ENCODE measurements at regions not wholly inside any gene's neighbourhood (a gene's known extent, or its start where the extent isn't known, plus 50 kb on each side); places are given as distances from the start of the nearest gene placed in this dataset.
"Not testable (repeated sequence)": the region's sequence is repeated elsewhere in the genome, so short reads cannot be mapped to it uniquely, and the experiment has no call there.

DNA sequence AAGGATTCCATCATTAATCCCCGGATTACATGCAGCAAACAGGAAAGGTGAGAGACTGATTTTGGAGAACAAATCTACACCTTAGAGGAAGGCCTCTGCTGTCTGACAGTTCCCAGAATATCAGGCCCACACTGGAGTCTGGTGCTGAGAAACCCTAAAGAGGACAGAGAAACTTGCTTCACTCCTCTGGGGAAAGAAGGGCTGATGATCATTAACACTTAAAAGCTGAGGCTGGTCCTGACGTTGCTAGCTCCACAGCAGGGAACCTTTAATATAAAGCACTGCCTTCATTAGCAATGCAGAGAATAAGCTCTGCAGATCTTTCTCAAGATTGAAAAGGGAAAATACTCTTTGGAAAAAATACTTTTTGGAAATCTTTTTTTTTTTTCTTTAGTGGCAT, 1472.4 kb upstream of the GOT2 start:
- DNase-seq: no peak

DNA sequence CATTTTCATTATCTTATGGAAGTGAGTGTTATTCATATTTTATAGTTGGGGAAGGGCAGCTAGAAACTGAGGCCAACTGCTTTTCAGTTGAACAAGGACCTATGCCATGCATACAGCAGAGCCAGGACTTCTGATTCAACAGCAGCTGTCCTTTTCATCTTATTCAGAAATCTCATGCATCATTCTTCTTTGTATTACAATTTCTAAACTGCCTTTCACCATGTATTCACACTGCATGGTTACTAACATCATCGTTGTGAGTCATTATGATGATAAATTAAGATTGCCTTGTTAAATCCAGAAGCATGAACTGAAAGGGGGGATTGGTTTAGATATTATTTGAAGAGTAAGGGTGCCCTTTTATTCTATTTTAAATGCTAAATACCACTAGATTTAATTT, 1470.1 kb upstream of the GOT2 start:
- no peak for DNase-seq

DNA sequence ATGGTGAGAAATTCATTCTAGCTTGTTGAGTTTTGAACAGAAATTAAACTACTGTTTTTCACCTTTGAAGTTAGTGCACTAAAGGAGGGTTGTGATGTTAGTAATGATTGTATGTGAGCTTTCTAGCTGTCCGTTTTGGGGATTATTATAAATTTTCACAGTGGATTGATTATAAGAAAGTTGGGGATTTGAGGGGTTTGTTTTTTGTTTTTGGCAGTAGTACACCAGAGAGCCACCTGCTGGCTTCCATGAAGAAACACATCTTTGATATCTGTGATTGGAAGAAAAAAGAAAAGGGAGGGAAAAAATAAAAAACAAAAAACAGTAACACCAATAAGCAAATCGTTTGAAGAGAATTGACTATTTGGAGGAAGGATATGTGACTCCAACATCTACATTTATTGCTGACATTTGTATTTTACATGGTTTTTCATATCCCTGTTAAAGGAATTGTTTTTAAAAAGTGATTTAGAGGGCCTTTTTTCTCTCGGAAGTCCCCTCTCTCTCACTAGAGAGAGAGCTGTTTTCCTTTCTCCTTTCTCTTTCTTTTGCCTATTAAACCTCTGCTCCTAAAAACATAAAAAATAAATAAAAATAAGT, 1469.5 kb upstream of the GOT2 start:
- DNase-seq: no peak

DNA sequence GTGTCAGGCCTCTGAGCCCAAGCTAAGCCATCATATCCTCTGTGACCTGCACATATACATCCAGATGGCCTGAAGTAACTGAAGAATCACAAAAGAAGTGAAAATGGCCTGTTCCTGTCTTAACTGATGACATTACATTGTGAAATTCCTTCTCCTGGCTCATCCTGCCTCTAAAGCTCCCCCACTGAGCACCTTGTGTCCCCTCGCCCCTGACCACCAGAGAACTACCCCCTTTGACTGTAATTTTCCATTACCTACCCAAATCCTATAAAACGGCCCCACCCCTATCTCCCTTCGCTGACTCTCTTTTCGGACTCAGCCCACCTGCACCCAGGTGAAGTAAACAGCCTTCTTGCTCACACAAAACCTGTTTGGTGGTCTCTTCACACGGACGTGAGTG, 1466.6 kb upstream of the GOT2 start:
- DNase-seq: not testable (repeated sequence)

DNA sequence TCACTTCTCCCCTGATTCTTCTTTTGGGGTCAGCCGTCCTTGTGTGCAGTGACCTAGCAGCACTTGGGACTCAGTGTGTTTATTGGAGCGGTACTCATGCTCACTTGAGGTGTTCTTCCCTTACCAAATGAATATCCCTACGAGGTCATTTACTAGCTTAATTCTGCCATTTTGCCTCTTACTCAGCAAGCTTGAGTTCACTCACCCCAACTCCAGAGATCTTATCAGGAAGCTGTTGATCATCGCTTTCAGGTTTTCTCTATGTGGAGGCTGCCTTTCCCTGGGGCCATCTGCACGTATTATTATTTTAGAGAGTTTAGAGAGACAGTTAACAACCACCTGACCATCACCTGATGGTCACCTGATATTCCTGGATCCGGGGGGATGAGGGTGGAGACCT, 1466.0 kb upstream of the GOT2 start:
- no peak for DNase-seq

DNA sequence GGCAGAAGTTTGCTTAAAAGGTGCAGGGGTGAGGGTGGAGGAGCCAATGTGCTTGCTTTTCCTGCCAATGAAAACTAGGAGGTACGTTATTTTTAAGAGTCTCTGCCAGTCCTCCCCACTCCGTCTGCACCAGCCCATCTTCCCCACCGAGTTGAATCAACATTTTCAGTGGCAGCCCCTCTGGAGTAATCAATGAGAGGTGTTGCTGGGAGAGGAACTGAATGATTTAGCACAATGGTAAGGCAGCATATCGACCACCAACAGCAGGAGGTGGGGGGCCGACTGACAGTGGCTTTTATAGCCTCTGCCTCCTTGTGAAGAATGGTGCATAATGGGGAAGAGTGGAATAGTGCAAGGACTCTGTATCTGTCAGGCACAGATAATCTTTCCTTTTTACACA, 1465.0 kb upstream of the GOT2 start:
- no peak for DNase-seq

DNA sequence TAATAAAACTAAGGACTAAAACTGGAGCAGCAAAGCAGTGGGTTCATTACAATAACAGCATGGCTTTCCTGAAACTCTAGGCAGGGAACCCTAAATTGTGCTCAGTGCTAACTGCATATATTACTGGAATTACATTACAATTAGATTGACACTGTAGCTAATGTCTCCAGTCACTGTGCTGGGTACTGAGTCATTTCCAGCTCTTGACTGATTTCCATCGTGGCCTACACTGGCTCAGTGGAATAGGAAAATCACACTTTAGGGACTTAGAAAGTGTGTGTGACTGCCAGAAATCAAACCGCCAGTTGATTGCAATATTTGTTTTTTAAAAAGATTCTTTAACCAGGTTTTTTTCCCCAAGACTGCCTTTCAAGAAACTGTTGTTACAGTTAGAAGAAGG, 1447.4 kb upstream of the GOT2 start:
- DNase-seq: no peak

DNA sequence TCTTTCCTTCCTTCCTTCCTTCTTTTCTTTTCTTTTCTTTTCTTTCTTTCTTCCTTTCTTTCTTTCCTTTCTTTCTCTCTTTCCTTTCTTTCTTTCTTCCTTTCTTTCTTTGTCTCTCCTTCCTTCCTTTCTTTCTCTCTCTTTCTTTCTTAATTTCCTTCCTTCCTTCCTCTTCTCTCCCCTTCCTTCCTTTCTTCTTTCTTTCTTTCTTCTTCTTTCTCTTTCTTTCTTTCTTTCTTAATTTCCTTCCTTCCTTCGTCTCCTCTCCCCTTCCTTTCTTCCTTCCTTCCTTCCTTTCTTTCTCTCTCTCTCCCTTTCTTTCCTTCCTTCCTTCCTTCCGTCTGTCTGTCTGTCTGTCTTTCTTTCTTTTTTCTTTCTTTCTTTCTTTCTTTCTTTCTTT, 1446.5 kb upstream of the GOT2 start:
- DNase-seq: no peak

DNA sequence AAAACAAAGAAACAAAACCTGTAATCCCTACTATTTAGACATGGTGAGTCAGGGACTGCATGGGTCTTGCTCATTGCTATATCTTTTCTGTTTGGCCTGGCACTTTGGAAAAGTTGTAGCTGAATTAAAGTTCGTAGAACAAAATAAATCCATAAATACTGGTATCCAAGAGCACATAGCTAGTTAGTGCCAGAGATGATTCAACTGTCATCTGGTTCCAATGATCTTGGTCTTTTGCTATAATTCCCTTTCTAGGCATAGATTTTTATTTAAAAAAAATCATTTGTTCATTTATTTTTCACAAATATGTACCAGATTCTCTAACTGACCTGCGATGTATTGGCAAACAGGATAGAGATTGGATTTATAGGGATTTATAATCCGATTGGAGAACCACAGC, 1436.1 kb upstream of the GOT2 start:
- no peak for DNase-seq

DNA sequence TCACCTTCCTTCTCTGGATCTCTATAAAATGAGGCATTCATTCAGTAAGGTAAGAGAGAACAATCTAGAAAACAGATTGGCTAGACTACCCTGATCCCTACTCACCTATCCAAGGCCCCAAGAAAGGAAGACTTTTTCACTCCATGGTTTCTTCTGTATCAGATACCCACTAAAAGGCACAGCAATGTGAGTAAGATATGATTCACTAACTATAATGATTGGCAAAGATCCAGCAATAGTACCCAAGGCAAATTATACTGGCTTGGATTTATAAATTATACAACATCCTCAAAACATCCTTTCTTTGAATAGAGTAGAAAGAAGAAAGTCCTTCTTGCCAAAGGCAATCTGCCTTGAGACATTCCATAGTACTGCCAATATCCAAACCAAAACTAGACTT, 1432.0 kb upstream of the GOT2 start:
- DNase-seq: no peak

DNA sequence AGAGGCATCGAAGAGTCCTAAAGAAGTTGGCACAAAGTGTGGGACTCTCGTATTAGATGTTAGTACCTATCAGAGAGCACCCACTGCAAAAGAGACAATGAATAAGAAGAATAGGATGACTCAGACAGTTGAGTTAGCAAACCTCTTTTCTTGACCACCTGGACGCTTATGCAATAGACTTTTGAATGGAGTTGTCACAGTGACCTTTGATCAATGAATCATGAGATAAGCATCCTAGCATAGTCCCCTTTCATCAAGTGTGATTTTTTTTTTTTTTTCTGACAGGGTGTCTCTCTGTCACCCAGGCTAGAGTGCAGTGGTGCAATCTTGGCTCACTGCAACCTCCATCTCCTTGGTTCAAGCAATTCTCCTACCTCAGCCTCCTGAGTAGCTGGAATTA, 1417.9 kb upstream of the GOT2 start:
- DNase-seq: no peak

DNA sequence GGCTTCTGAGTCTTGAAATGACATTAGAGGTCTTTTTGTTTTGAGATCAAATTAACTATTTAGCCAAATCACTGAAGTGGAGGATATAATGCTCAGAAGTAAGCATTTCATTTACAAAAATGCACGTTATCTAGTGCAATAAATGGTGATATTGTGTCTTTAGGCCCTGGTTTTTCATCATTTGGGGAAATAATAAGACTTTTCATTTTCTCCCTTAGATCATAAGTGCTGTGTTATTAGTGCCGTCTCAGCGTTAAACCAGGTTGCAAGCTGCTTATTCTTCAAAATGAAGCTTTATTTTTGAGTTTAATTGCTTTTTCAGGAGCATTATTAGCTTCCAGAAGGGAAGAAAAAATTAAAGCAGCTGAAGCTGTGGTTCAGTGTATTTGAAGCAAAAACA, 1416.8 kb upstream of the GOT2 start:
- DNase-seq: no peak

DNA sequence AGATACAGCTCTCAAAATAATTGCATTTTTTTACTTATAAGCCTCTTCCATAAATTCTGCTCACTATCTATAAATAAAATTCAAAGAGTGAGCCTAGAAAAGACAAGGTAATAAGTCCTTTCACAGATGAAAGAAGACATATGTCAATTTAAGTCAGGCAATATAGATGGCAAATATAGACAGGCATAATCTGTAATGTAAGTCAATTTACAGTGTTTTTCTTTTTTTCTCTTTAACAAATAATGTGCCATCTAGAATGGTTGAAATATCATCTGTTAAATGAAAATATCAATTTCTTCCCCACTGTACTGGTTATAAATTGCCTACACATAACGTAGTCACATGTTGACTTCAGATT, 1409.2 kb upstream of the GOT2 start:
- DNase-seq: no peak

DNA sequence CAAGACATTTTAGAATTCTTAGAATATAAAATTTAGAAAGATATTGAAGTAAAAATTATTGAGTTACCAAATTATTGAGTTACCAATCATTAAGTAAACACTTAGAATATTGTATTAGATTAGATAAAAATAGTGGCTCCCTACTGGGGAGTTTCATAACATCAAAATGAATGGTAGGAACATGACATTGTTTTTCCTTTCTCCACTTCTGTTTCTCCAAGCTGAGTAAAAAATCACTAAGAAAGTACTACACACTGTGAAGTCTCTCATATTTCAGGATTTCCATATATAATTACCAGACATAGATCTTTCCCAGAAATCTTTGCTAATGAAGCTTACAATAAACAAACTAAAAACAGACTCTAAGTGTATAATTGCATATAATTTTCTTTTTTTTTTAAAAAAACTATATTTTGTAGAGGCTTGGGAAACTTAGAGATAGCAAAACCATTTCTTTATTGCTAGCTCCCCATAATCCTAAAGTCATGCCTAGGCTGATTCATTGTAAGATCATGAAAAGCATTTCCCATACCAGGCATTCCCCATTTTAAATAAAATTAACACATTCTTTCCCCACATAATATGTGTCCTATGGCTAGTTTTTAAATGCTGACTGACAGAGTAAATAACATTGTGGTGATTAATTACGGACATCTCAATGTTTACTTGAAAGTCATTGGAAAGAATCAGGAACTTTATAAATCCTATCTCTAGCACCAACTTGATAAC, 1408.7 kb upstream of the GOT2 start:
- DNase-seq: no peak

DNA sequence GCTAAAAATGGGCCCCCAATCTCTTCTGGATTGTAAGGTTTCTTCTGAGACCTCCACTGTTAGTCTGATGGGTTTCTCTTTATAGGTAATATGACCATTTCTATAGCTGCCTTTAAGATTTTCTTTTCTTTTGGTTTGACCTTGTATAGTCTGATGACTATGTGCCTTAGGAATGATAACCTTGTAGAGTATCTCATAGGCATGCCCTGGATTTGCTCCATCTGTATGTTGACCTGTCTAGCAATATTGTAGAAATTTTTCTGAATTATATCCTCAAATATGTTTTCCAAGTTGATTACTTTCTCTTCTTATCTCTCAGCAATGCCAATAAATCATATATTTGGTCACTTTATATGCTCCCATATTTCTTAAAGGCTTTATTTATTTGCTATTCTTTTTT, 1403.8 kb upstream of the GOT2 start:
- DNase-seq: no peak

DNA sequence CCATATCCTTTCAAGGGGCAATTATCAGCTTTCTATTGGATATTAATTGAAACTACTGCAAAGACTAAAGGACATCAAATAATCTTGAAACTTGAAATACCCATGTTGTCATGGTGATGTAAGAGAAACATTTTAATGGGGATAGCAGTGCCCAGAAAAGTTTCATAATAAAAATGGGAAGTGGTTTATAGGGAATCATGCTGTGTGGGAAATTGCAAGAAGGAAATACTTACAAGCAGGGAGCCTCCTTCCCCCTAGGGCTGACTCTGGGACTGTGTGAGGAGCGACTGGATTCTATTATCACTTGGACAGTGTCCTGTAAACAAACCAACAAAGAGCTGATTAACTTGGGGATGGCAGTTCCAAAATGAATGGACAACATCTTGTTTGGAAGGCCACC, 1393.1 kb upstream of the GOT2 start:
- no peak for DNase-seq

DNA sequence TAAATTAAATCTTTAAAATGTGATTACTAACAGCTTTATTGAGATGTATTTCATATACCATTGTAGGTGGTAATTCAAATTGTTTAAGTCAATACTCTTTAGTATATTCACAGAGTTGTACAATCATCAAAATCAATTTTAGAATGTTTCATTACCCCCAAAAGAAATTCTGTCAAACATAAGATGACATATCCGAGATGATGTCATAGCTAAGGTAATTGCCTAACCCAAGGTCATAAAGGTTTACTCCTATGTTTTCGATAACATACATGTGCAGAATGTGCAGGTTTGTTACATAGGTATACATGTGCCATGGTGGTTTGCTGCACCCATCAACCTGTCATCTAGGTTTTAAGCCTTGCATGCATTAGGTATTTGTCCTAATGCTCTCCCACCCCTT, 1392.0 kb upstream of the GOT2 start:
- DNase-seq: not testable (repeated sequence)

DNA sequence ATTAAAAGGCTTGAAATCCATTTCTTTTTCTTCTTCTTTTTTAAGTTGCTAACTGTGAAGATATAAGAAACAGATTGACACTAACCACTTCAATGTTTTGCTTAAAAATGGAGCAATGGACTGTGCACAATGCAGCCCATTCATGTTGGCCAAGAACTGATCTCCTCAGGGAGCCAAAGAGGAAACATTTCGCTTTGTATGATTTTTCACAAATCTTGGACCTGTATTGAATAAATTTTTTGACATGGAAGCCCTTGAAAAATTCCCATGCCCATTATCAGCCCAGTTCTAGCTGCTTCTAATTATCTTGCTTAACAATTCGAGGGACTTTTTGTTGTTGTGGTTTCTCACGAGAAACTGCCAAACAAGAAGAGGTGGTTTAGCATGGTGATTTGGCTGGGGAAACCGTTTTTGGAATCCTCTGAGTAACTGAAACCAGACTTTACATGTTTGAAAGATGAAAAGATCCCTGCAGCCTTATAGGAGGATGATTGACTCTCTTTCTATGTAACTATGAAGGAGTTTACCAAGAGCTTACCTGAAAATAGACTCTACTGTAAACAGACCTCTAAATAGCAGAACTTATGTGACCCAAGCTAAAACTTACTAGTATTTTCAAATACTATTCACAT, 1389.4 kb upstream of the GOT2 start:
- no peak for DNase-seq

DNA sequence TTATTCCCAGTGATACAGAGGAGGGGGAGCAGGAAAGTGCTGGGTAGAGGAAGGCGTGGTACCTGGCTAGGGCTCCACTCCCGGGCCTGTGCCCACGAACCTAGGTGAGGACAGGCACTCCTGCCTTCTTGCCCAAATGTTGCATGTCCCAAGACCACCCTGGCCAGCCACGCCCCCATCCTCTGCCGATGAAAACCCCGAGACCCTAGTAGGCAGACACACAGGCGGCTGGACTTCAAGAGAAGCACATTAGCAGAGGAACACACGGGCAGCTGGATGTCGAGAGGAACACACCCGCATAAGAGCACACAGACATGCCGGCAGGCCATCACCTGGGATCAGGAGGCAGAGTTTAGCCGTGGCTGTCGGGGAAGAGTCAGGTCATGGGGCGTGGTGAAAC, 1386.5 kb upstream of the GOT2 start:
- no peak for DNase-seq

DNA sequence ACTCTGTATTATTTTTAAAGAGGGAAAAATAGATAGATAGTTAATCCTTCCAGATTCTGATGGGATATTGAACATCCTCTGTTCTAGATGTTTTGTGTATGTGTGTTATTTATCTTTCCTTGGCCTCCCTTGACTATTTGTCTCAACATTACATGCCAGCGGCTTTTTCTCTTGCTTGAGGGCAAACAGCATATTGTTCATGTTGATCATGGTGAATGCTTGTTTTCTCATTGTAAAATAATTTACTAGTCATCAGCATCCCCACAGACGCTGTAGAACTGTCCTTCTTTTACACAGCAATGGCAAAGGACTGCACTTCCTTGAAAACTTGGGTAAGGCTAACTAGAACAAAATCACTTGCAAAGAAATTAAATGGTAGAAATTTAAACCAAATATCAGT, 1376.4 kb upstream of the GOT2 start:
- DNase-seq: no peak

DNA sequence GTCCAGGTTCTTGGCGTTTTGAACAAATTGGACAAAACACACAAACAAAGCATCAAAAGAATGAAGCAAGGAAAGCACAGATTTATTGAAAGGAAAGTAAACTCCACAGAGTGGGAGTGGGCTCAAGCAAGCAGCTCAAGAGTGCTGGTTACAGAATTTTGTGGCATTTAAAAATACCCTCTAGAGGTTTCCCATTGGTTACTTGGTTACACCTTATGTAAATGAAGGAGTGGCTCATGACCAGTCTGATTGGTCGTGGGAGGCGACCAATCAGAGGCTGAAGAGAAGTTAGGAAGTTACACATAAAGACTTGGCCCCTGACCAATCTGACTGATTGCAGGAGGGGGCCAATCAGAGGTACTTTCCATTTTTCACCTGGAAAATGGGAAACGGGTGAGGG, 1373.8 kb upstream of the GOT2 start:
- no peak for DNase-seq

DNA sequence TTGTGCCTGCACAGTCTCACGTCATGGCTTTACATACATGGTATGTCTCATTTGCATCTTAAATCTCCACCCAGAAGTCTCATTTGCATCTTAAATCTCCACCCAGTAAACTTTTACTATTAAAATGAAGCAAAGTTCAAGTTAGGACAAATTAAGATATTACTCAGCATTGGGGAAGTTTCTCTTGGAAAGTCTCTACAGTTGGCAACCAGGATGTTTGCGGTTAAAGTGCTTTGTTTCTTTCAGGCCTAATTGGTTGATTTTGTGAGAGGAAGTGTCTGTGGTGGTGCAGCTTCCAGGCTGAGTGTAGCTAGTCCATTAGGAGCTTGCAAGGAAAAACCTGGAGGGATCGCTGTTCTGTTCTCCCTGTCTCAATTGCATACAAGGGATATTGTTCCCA, 1373.3 kb upstream of the GOT2 start:
- no peak for DNase-seq

DNA sequence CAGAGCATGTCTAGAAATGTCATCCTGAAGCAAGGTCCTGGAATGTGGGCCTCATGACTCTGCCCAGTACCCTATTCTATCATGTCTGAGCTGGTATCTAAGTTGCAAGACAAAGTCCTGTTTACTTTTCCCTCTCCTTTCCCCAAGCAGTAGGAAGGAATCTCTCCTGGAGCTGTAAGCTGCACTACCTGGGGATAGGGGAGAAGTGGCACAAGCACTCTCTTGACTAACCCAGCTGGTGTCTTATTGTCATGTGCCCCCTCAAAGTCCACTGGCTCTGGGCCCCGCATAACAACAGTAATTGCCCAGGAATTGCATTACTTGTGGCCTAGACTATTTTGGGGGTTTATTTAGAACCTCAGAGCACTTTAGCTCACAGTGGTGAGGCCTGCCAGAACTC, 1366.3 kb upstream of the GOT2 start:
- no peak for DNase-seq

DNA sequence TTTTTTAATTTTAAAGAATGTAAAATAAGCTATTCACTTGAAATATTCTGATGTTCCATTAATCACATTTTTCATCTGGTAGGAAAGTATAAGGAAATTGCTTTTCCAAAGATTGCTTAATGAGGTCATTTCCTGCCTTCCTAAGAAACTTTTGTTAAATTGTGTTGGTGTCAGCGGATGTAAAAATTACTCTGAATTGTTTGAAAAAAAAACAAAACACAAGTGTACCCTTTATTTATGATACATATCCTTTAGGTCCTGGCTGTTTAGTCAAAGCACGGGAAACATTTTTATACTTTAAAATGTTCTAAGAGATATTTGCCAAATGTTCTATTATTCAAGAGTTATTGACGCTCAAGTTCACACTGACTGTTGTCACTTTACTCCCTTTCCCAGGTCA, 1357.4 kb upstream of the GOT2 start:
- no peak for DNase-seq

DNA sequence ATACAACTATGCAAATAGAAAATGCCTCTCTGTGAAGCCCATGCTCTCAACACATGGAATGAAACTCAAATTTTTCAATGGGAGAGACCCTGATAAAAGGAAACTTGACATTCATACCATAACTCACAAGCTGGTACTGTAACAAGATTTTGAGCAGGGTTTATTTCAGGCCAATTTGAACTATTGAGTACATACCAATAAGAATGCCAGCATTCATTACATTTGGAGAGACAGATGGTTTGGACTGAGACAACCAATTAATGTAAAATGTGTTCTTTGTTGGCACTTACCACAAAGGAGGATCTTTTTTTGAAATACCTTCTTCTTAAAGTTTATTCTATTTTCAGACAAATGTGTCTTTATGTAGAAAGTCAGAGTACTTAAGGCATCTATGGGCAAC, 1357.0 kb upstream of the GOT2 start:
- DNase-seq: no peak
